ENCODE measurements at regions not wholly inside any gene's neighbourhood (a gene's known extent, or its start where the extent isn't known, plus 50 kb on each side); places are given as distances from the start of the nearest gene placed in this dataset.
"Not testable (repeated sequence)": the region's sequence is repeated elsewhere in the genome, so short reads cannot be mapped to it uniquely, and the experiment has no call there.

- TF ChIP-seq CTCF, POLR2AphosphoS5 (IDR thresholded peaks at IDR 0.05): not testable (repeated sequence)
Observed at GRCh38 chr17:46429675-46430074, 68.1 kb upstream of the ARL17B start.

All from esophagus muscularis mucosa (tissue), 3 donors.